NCI-H460 (cell line): ENCODE measurements at regions not wholly inside any gene's neighbourhood (a gene's known extent, or its start where the extent isn't known, plus 50 kb on each side); places are given as distances from the start of the nearest gene placed in this dataset.
"Not testable (repeated sequence)": the region's sequence is repeated elsewhere in the genome, so short reads cannot be mapped to it uniquely, and the experiment has no call there.

Experiments used
- DNase-seq: peaks from one replicate; pipeline ENCODE4 v3.0.0-alpha.2; 2016; ENCODE audit warnings: low read depth; ENCODE audit errors: extremely low read depth

- DNase-seq, result no peak
These were observed 111.0 kb upstream of the RAB4A start for GRCh38 chr1:229159668-229160544.

GRCh38 chr1:229161740-229162139, 109.2 kb upstream of the RAB4A start:
- DNase-seq, result no peak

- DNase-seq, result no peak
These were observed 107.9 kb upstream of the RAB4A start for GRCh38 chr1:229162825-229163515.

- no peak for DNase-seq
These were observed 106.6 kb upstream of the RAB4A start for GRCh38 chr1:229164348-229164747.

- DNase-seq, result no peak
These were observed 105.8 kb upstream of the RAB4A start for GRCh38 chr1:229164836-229165735.

- DNase-seq, result no peak
These were observed 103.6 kb upstream of the RAB4A start for GRCh38 chr1:229167318-229167717.

GRCh38 chr1:229169399-229169798, 101.5 kb upstream of the RAB4A start:
- no peak for DNase-seq

GRCh38 chr1:229170274-229170673, 100.6 kb upstream of the RAB4A start:
- no peak for DNase-seq

- no peak for DNase-seq
These were observed 100.0 kb upstream of the RAB4A start for GRCh38 chr1:229170778-229171505.

GRCh38 chr1:229171934-229172333, 99.0 kb upstream of the RAB4A start:
- no peak for DNase-seq

GRCh38 chr1:229173491-229174476, 97.1 kb upstream of the RAB4A start:
- DNase-seq, result not testable (repeated sequence)

- not testable (repeated sequence) for DNase-seq
These were observed 95.6 kb upstream of the RAB4A start for GRCh38 chr1:229175297-229175696.

GRCh38 chr1:229176457-229176856, 94.5 kb upstream of the RAB4A start:
- DNase-seq, result not testable (repeated sequence)

GRCh38 chr1:229180161-229180560, 90.8 kb upstream of the RAB4A start:
- DNase-seq, result no peak

- DNase-seq, result no peak
These were observed 89.5 kb upstream of the RAB4A start for GRCh38 chr1:229181419-229181818.

- DNase-seq, result no peak
These were observed 87.3 kb upstream of the RAB4A start for GRCh38 chr1:229183588-229183987.

- DNase-seq, result no peak
These were observed 86.8 kb upstream of the RAB4A start for GRCh38 chr1:229184066-229184465.

GRCh38 chr1:229185963-229186362, 84.9 kb upstream of the RAB4A start:
- DNase-seq, result no peak
